SK-N-SH treated with all-trans-retinoic acid at 6 μM for 48 hours (cell line): ENCODE measurements at regions not wholly inside any gene's neighbourhood (a gene's known extent, or its start where the extent isn't known, plus 50 kb on each side); places are given as distances from the start of the nearest gene placed in this dataset.

Experiments used
- ATAC-seq: fragments of 200-7000 bp; cut with Tn5 transposase; 3 replicates; pipeline ENCODE4 v1.9.1; 2020; ENCODE audit warnings: mild to moderate bottlenecking, moderate library complexity
- ARNTL ChIP-seq: fragments of 450-650 bp; formaldehyde crosslinking; IDR thresholded peaks from 2 replicates; pipeline ENCODE4 v1.5.0; 2020; ENCODE audit warnings: low read depth, mild to moderate bottlenecking, moderate library complexity, borderline replicate concordance
- BACH2 ChIP-seq: fragments of 250-450 bp; sonication (Bioruptor Pico); IDR thresholded peaks from 2 replicates; pipeline ENCODE4 v1.9.0; 2021; ENCODE audit warnings: mild to moderate bottlenecking, borderline replicate concordance
- CREB5 ChIP-seq: fragments of 250-450 bp; sonication (Bioruptor Pico); IDR thresholded peaks from 2 replicates; pipeline ENCODE4 v1.5.1; 2020; ENCODE audit warnings: low read depth, mild to moderate bottlenecking, moderate library complexity
- CSDC2 ChIP-seq: fragments of 250-450 bp; sonication (Bioruptor Pico); IDR thresholded peaks from 2 replicates; pipeline ENCODE4 v1.5.0; 2020; ENCODE audit warnings: mild to moderate bottlenecking, moderate library complexity
- CSRNP3 ChIP-seq: fragments of 250-450 bp; sonication (Bioruptor Pico); IDR thresholded peaks from 2 replicates; pipeline ENCODE4 v1.5.1; 2021; ENCODE audit warnings: mild to moderate bottlenecking, moderate library complexity
- ESRRG ChIP-seq: fragments of 250-450 bp; sonication (Bioruptor Pico); IDR thresholded peaks from 2 replicates; pipeline ENCODE4 v1.6.1; 2021; ENCODE audit warnings: mild to moderate bottlenecking
- GLIS3 ChIP-seq: fragments of 250-450 bp; sonication (Bioruptor Pico); IDR thresholded peaks from 2 replicates; pipeline ENCODE4 v1.5.0; 2020; ENCODE audit warnings: mild to moderate bottlenecking, moderate library complexity
- ISL1 ChIP-seq: fragments of 250-450 bp; sonication (Bioruptor Pico); IDR thresholded peaks from 2 replicates; pipeline ENCODE4 v2.1.2; 2022; ENCODE audit warnings: mild to moderate bottlenecking, moderate library complexity
- OSR1 ChIP-seq: fragments of 250-450 bp; sonication (Bioruptor Pico); IDR thresholded peaks from 2 replicates; pipeline ENCODE4 v1.8.0; 2022; ENCODE audit warnings: moderate library complexity, mild to moderate bottlenecking, inconsistent platforms
- PATZ1 ChIP-seq: fragments of 250-450 bp; sonication (Bioruptor Pico); IDR thresholded peaks from 2 replicates; pipeline ENCODE4 v1.8.0; 2020; ENCODE audit warnings: mild to moderate bottlenecking, moderate library complexity, borderline replicate concordance
- POU6F1 ChIP-seq: fragments of 250-450 bp; sonication (Bioruptor Pico); IDR thresholded peaks from 2 replicates; pipeline ENCODE4 v1.8.0; 2021; ENCODE audit warnings: low read depth, mild to moderate bottlenecking, moderate library complexity, borderline replicate concordance
- PPARA ChIP-seq: fragments of 250-450 bp; sonication (Bioruptor Pico); IDR thresholded peaks from 2 replicates; pipeline ENCODE4 v1.5.0; 2020; ENCODE audit warnings: mild to moderate bottlenecking, borderline replicate concordance
- RARB ChIP-seq: fragments of 250-450 bp; sonication (Bioruptor Pico); IDR thresholded peaks from 2 replicates; pipeline ENCODE4 v1.8.0; 2021; ENCODE audit warnings: mild to moderate bottlenecking, moderate library complexity
- SNAI2 ChIP-seq: fragments of 250-450 bp; sonication (Bioruptor Pico); IDR thresholded peaks from 2 replicates; pipeline ENCODE4 v1.5.0; 2020; ENCODE audit warnings: mild to moderate bottlenecking, moderate library complexity
- TCF4 ChIP-seq: fragments of 250-450 bp; sonication (Bioruptor Pico); IDR thresholded peaks from 2 replicates; pipeline ENCODE4 v1.8.0; 2021; ENCODE audit warnings: mild to moderate bottlenecking, moderate library complexity, borderline replicate concordance
- TOX ChIP-seq: fragments of 250-450 bp; sonication (Bioruptor Pico); IDR thresholded peaks from 2 replicates; pipeline ENCODE4 v1.8.0; 2021; ENCODE audit warnings: mild to moderate bottlenecking, moderate library complexity, borderline replicate concordance
- TSHZ2 ChIP-seq: fragments of 250-450 bp; sonication (Bioruptor Pico); IDR thresholded peaks from 2 replicates; pipeline ENCODE4 v1.5.0; 2020; ENCODE audit warnings: mild to moderate bottlenecking, moderate library complexity
- ZC3H10 ChIP-seq: fragments of 250-450 bp; sonication (Bioruptor Pico); IDR thresholded peaks from 2 replicates; pipeline ENCODE4 v1.5.1; 2021; ENCODE audit warnings: mild to moderate bottlenecking, moderate library complexity
- ZFP3 ChIP-seq: fragments of 250-450 bp; sonication (Bioruptor Pico); IDR thresholded peaks from 2 replicates; pipeline ENCODE4 v1.5.0; 2020; ENCODE audit warnings: mild to moderate bottlenecking, moderate library complexity
- ZFP30 ChIP-seq: fragments of 450-650 bp; formaldehyde crosslinking; IDR thresholded peaks from 2 replicates; pipeline ENCODE4 v1.5.0; 2022; ENCODE audit warnings: mild to moderate bottlenecking, moderate library complexity
- ZNF565 ChIP-seq: fragments of 450-650 bp; formaldehyde crosslinking; conservative IDR thresholded peaks from 2 replicates; pipeline ENCODE4 v1.5.0; 2020; ENCODE audit warnings: low read depth, mild to moderate bottlenecking, moderate library complexity
- ZNF70 ChIP-seq: fragments of 450-650 bp; formaldehyde crosslinking; IDR thresholded peaks from 2 replicates; pipeline ENCODE4 v1.5.0; 2020; ENCODE audit warnings: mild to moderate bottlenecking, moderate library complexity
- ZNF8 ChIP-seq: fragments of 450-650 bp; formaldehyde crosslinking; IDR thresholded peaks from 2 replicates; pipeline ENCODE4 v1.5.0; 2020; ENCODE audit warnings: mild to moderate bottlenecking, moderate library complexity

GRCh38 chr4:123848606-123849005 is 452.0 kb downstream of the SPRY1 start:
- TF ChIP-seq TCF4 (CRISPR knock-in tag) (no peak), ARNTL (CRISPR knock-in tag) (no peak), ISL1 (CRISPR knock-in tag) (no peak), GLIS3 (CRISPR knock-in tag) (no peak), ZFP3 (CRISPR knock-in tag) (no peak), ZNF565 (CRISPR knock-in tag) (no peak), POU6F1 (CRISPR knock-in tag) (no peak), ZNF70 (CRISPR knock-in tag) (no peak), CSRNP3 (no peak), CREB5 (no peak), SNAI2 (no peak), ZFP30 (CRISPR knock-in tag) (no peak), OSR1 (no peak), ZNF8 (CRISPR knock-in tag) (no peak), PATZ1 (CRISPR knock-in tag) (no peak), TSHZ2 (CRISPR knock-in tag) (no peak), ESRRG (CRISPR knock-in tag) (no peak), ZC3H10 (no peak), PPARA (CRISPR knock-in tag) (no peak), RARB (no peak)
- no peak for ATAC-seq

GRCh38 chr4:123849495-123849894 is 452.9 kb downstream of the SPRY1 start:
- no peak for TF ChIP-seq ZNF565 (CRISPR knock-in tag)
- no peak for TF ChIP-seq CSRNP3
- no peak for TF ChIP-seq PPARA (CRISPR knock-in tag)
- no peak for TF ChIP-seq BACH2 (CRISPR knock-in tag)
- no peak for ATAC-seq

- no peak for ATAC-seq
- no peak for TF ChIP-seq CSDC2 (CRISPR knock-in tag)
- TF ChIP-seq ESRRG (CRISPR knock-in tag), result no peak
- no peak for TF ChIP-seq PPARA (CRISPR knock-in tag)
- TF ChIP-seq ZNF70 (CRISPR knock-in tag), result no peak
- no peak for TF ChIP-seq CREB5
- TF ChIP-seq BACH2 (CRISPR knock-in tag), result no peak
- TF ChIP-seq ZNF8 (CRISPR knock-in tag), result no peak
- no peak for TF ChIP-seq ZC3H10
- TF ChIP-seq ARNTL (CRISPR knock-in tag), result no peak
- no peak for TF ChIP-seq GLIS3 (CRISPR knock-in tag)
- TF ChIP-seq TSHZ2 (CRISPR knock-in tag), result no peak
- no peak for TF ChIP-seq ISL1 (CRISPR knock-in tag)
- no peak for TF ChIP-seq ZFP3 (CRISPR knock-in tag)
- no peak for TF ChIP-seq TOX (CRISPR knock-in tag)
- no peak for TF ChIP-seq RARB
- no peak for TF ChIP-seq ZNF565 (CRISPR knock-in tag)
These were observed 454.9 kb downstream of the SPRY1 start for GRCh38 chr4:123851521-123851920.
